ENCODE measurements at regions not wholly inside any gene's neighbourhood (a gene's known extent, or its start where the extent isn't known, plus 50 kb on each side); places are given as distances from the start of the nearest gene placed in this dataset.

DNA sequence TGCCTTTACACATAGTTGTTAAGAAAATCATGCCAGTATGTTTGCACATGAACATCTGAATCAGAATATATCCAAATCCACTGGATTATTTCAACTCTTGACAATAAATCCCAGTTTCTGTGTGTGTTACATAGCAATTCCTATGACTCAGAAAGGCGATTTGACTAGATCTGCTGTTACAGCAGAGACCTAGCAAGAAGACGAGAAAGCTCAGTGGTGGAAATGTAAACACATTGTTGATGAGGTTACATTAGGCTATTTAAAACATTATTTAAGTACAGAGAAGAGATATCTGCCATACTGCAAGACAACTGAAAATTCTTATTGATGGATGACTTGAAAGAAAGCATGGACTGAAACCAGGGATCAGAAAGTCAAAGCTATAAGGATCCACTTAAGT, 73.0 kb upstream of the SMIM21 start:
- TF ChIP-seq, protein P1, sequence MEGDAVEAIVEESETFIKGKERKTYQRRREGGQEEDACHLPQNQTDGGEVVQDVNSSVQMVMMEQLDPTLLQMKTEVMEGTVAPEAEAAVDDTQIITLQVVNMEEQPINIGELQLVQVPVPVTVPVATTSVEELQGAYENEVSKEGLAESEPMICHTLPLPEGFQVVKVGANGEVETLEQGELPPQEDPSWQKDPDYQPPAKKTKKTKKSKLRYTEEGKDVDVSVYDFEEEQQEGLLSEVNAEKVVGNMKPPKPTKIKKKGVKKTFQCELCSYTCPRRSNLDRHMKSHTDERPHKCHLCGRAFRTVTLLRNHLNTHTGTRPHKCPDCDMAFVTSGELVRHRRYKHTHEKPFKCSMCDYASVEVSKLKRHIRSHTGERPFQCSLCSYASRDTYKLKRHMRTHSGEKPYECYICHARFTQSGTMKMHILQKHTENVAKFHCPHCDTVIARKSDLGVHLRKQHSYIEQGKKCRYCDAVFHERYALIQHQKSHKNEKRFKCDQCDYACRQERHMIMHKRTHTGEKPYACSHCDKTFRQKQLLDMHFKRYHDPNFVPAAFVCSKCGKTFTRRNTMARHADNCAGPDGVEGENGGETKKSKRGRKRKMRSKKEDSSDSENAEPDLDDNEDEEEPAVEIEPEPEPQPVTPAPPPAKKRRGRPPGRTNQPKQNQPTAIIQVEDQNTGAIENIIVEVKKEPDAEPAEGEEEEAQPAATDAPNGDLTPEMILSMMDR (IDR thresholded peaks at IDR 0.05), result no peak
- no peak for TF ChIP-seq EZH2 (IDR thresholded peaks at IDR 0.05)
- TF ChIP-seq EZH2phosphoT487 (IDR thresholded peaks at IDR 0.05), result no peak
